Vagina (tissue), 2 donors: ENCODE measurements at regions not wholly inside any gene's neighbourhood (a gene's known extent, or its start where the extent isn't known, plus 50 kb on each side); places are given as distances from the start of the nearest gene placed in this dataset.

Experiments
- CTCF ChIP-seq, 3 experiments: fragments of 450-650 bp in 2 of 3; fragments of 200-600 bp in 1 of 3; sonication (generic) in 1 of 3; IDR thresholded peaks; one replicate each; pipeline ENCODE4 v1.5.1; 2017 to 2019; ENCODE audit warnings: antibody characterized with exemption in 3 of 3, mild to moderate bottlenecking in 2 of 3, moderate library complexity in 2 of 3
- POLR2A ChIP-seq, 2 donors: fragments of 450-650 bp; IDR thresholded peaks; one replicate each; pipeline ENCODE4 v1.6.1; 2017; ENCODE audit warnings: antibody characterized with exemption in 2 of 2, mild to moderate bottlenecking in 2 of 2, moderate library complexity in 2 of 2
- POLR2AphosphoS5 ChIP-seq, 2 donors: sonication (generic); formaldehyde crosslinking; IDR thresholded peaks; one replicate each; pipeline ENCODE4 v1.9.0; 2017; ENCODE audit warnings: antibody characterized with exemption in 2 of 2, mild to moderate bottlenecking in 2 of 2, low read depth in 1 of 2; ENCODE audit not compliant: insufficient read depth in 1 of 2

GRCh38 chr4:124934916-124935315 lies 222.4 kb upstream of the ANKRD50 start:
- TF ChIP-seq CTCF (IDR thresholded peaks at IDR 0.05) = no peak
- no peak for TF ChIP-seq POLR2AphosphoS5 (IDR thresholded peaks at IDR 0.05; ENCODE audit: insufficient read depth in 1 of 2, low read depth in 1 of 2)
- no peak for TF ChIP-seq POLR2A (IDR thresholded peaks at IDR 0.05)
